ENCODE measurements at regions not wholly inside any gene's neighbourhood (a gene's known extent, or its start where the extent isn't known, plus 50 kb on each side); places are given as distances from the start of the nearest gene placed in this dataset.

DNA sequence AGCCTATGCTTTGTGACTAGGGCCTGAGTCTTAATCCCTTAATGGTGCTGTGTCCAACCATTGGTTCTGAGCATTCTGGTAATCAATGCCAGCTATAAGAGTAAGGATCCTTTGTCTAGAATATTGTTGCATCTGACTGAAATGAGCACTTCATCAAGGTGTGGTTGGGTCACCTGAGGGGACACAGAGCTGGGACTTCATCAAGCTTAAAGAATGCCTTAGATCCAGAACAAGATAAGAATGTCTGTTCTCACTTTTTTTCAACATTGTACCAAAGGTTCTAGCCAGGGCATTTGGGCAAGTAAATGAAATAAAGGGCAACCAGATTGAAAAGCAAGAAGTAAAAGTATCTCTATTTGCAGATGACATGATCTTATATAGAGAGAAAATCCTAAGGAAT, 280.4 kb downstream of the MTERF1 start:
- TF ChIP-seq TCF7L2 (IDR thresholded peaks at IDR 0.05; ENCODE audit: low read depth, low read length) (no peak), SIN3A (IDR thresholded peaks at IDR 0.05; ENCODE audit: borderline replicate concordance, insufficient read depth, low read depth, low read length) (no peak), POLR2AphosphoS5 (IDR thresholded peaks at IDR 0.05; ENCODE audit: low read depth, low read length) (no peak)
- TF ChIP-seq, protein P1, sequence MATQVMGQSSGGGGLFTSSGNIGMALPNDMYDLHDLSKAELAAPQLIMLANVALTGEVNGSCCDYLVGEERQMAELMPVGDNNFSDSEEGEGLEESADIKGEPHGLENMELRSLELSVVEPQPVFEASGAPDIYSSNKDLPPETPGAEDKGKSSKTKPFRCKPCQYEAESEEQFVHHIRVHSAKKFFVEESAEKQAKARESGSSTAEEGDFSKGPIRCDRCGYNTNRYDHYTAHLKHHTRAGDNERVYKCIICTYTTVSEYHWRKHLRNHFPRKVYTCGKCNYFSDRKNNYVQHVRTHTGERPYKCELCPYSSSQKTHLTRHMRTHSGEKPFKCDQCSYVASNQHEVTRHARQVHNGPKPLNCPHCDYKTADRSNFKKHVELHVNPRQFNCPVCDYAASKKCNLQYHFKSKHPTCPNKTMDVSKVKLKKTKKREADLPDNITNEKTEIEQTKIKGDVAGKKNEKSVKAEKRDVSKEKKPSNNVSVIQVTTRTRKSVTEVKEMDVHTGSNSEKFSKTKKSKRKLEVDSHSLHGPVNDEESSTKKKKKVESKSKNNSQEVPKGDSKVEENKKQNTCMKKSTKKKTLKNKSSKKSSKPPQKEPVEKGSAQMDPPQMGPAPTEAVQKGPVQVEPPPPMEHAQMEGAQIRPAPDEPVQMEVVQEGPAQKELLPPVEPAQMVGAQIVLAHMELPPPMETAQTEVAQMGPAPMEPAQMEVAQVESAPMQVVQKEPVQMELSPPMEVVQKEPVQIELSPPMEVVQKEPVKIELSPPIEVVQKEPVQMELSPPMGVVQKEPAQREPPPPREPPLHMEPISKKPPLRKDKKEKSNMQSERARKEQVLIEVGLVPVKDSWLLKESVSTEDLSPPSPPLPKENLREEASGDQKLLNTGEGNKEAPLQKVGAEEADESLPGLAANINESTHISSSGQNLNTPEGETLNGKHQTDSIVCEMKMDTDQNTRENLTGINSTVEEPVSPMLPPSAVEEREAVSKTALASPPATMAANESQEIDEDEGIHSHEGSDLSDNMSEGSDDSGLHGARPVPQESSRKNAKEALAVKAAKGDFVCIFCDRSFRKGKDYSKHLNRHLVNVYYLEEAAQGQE (IDR thresholded peaks at IDR 0.05; ENCODE audit: insufficient read depth in 1 of 2, low read depth in 2 of 2, low read length in 1 of 2) = no peak
- TF ChIP-seq, protein P2, sequence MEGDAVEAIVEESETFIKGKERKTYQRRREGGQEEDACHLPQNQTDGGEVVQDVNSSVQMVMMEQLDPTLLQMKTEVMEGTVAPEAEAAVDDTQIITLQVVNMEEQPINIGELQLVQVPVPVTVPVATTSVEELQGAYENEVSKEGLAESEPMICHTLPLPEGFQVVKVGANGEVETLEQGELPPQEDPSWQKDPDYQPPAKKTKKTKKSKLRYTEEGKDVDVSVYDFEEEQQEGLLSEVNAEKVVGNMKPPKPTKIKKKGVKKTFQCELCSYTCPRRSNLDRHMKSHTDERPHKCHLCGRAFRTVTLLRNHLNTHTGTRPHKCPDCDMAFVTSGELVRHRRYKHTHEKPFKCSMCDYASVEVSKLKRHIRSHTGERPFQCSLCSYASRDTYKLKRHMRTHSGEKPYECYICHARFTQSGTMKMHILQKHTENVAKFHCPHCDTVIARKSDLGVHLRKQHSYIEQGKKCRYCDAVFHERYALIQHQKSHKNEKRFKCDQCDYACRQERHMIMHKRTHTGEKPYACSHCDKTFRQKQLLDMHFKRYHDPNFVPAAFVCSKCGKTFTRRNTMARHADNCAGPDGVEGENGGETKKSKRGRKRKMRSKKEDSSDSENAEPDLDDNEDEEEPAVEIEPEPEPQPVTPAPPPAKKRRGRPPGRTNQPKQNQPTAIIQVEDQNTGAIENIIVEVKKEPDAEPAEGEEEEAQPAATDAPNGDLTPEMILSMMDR (IDR thresholded peaks at IDR 0.05) = no peak
- BruUV-seq (replicated peaks) = no TSS peak
- Histone ChIP-seq H3K27me3 (ENCODE audit: control insufficient read depth, insufficient read depth, low read length) (no peaks in the 10 kb centered on the region), H3K4me1 (ENCODE audit: control insufficient read depth, insufficient read depth, low read length) (no peaks in the 10 kb centered on the region), H3K36me3 (ENCODE audit: control insufficient read depth, insufficient read depth, low read length) (no peaks in the 10 kb centered on the region), H3K9me3 (ENCODE audit: control insufficient read depth, insufficient read depth, low read depth, low read length) (no peaks in the 10 kb centered on the region), H3K4me3 (ENCODE audit: low read depth in 2 of 2, low read length in 2 of 2) (no peak overlapping the region), H3K27ac (ENCODE audit: low read length) (no peak overlapping the region)
- intact Hi-C loops (cut with micrococcal nuclease; ENCODE audit: unreplicated experiment) = no loop called here
- no peak for ATAC-seq
- in situ Hi-C loops (cut with HindIII; ENCODE audit: low pct_unique_long_range_greater_than_20kb, low sequenced_read_pairs) = no loop called here
- DNase-seq (ENCODE audit: low read depth, low spot score) = no peak
- CTCF ChIA-PET = no interaction called here
- POLR2A ChIA-PET = no interaction called here

DNA sequence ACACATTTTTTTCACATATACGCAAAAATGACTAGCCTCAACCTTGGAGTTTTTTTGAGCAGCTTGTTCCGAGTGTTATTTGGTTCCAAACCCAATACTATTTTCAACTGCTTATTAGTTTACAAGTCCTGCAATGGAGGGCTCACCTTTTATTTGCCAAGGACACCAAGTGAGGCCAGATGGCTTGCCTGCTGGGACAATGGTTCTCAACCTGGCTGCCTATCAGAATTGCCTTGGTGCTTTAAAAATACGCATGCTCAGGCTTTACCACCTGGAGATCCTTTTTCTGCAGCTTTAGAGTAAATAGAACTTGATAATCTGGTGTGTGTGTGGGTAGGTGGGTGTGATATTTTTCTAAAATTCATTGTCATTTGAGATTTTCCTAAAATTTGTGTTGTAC, 276.8 kb downstream of the MTERF1 start:
- H3K4me1 ChIP-seq (ENCODE audit: control insufficient read depth, insufficient read depth, low read length) = no peaks in the 10 kb centered on the region
- DNase-seq (ENCODE audit: low read depth, low spot score) = no peak
- H3K27me3 ChIP-seq (ENCODE audit: control insufficient read depth, insufficient read depth, low read length) = no peaks in the 10 kb centered on the region
- no peak for ATAC-seq
- H3K9me3 ChIP-seq (ENCODE audit: control insufficient read depth, insufficient read depth, low read depth, low read length) = no peaks in the 10 kb centered on the region
- no peak for TF ChIP-seq SIN3A (IDR thresholded peaks at IDR 0.05; ENCODE audit: borderline replicate concordance, insufficient read depth, low read depth, low read length)
- TF ChIP-seq, protein P1 (IDR thresholded peaks at IDR 0.05; ENCODE audit: insufficient read depth in 1 of 2, low read depth in 2 of 2, low read length in 1 of 2) = no peak
- H3K36me3 ChIP-seq (ENCODE audit: control insufficient read depth, insufficient read depth, low read length) = no peaks in the 10 kb centered on the region
- intact Hi-C loops (cut with micrococcal nuclease; ENCODE audit: unreplicated experiment) (no loop called here), in situ Hi-C loops (cut with HindIII; ENCODE audit: low pct_unique_long_range_greater_than_20kb, low sequenced_read_pairs) (no loop called here)
- ChIA-PET CTCF (no interaction called here), POLR2A (no interaction called here)
- no TSS peak for BruUV-seq (replicated peaks)
- no peak overlapping the region for H3K27ac ChIP-seq (ENCODE audit: low read length)
- no peak overlapping the region for H3K4me3 ChIP-seq (ENCODE audit: low read depth in 2 of 2, low read length in 2 of 2)

Data from Panc1 (cell line).